ENCODE measurements at regions not wholly inside any gene's neighbourhood (a gene's known extent, or its start where the extent isn't known, plus 50 kb on each side); places are given as distances from the start of the nearest gene placed in this dataset.
"Not testable (repeated sequence)": the region's sequence is repeated elsewhere in the genome, so short reads cannot be mapped to it uniquely, and the experiment has no call there.

DNA sequence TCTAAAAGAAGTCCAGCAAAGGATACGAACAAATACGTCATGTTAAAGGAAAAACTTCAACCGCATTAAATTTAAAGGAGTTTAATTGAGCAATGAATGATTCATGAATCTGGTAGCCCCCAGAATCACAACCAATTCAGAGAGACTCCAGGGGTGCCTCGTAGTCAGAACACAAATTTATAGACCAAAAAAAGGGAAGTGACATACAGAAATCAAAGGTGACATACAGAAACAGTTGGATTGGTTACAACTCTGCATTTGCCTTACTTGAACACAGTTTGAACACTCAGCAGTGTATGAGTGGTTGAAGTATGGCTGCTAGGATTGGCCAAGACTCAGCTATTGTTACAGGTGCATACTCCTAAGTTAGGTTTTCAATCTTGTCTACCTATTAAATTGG lies 59.5 kb upstream of the SERP2 start:
- TF ChIP-seq CTCF (conservative IDR thresholded peaks at IDR 0.05; ENCODE audit: low read length); EZH2phosphoT487 (IDR thresholded peaks at IDR 0.05; ENCODE audit: borderline replicate concordance, low read depth, low read length): not testable (repeated sequence)

All from OCI-LY7 (cell line).